ENCODE measurements at regions not wholly inside any gene's neighbourhood (a gene's known extent, or its start where the extent isn't known, plus 50 kb on each side); places are given as distances from the start of the nearest gene placed in this dataset.
"Not testable (repeated sequence)": the region's sequence is repeated elsewhere in the genome, so short reads cannot be mapped to it uniquely, and the experiment has no call there.

DNA sequence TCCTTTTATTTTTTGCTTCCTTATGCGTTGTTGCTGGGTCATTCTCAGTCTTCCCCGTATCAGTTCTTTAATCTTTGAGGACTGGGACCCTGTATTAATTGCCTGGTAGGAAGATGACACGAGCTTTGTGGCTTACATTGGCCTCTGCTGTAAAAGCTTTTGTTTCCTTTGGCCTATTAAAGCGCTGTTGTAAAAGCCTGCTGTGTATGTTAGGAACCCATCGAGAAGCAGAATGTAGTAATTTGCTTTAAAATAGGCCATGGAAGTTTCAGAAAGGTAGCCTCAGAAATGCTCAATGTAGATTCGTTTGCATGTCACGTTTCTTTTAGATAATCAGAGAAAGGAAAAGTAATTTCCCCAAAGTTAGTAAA is 257.5 kb upstream of the STARD13 start:
- DNase-seq (ENCODE audit: insufficient read length, low spot score) = no peak
- no peak for FAIRE-seq

DNA sequence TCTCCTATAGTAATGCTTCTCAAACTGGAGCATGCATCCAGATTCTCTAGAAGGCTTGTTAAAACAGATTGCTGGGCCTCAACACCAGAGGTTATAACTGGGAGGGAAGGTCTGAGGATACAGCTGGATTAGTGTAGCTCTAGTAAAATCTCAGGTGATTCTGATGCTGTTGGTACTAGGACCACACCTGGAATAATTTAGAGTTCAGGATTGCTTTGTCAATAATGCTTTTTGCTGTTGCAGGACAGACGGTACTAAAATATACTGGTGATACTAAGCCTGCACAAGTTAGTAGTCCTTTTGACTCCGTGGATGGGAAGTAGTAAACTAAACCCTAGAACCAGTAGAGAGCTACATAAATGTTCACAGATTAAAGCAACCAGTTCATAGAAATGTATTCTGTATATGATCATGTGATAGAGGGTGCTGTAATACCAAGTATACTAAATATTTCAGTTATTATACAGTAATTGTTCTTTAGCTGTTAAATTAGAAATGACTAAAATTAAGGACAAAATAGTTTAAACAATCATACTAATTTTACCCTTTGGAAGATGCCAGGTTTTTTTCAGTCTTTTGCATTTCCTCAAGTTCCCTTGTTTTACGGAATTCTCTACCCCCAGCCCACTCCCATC is 258.2 kb upstream of the STARD13 start:
- no peak for DNase-seq (ENCODE audit: insufficient read length, low spot score)
- peak; percentile 91 for FAIRE-seq

GRCh38 chr13:33544308-33544707 is 258.8 kb upstream of the STARD13 start:
- FAIRE-seq = no peak

GRCh38 chr13:33545492-33545891 is 259.9 kb upstream of the STARD13 start:
- FAIRE-seq (peak; percentile 76), DNase-seq (ENCODE audit: insufficient read length, low spot score) (no peak)

More at GRCh38 chr13:33544308-33544707, 258.8 kb upstream of the STARD13 start:
- no peak for DNase-seq (ENCODE audit: insufficient read length, low spot score)

GRCh38 chr13:33547035-33547434 is 261.5 kb upstream of the STARD13 start:
- DNase-seq (ENCODE audit: insufficient read length, low spot score) = no peak
- no peak for FAIRE-seq

GRCh38 chr13:33548069-33548468 is 262.5 kb upstream of the STARD13 start:
- DNase-seq (ENCODE audit: insufficient read length, low spot score) (no peak), FAIRE-seq (peak; percentile 75)

DNA sequence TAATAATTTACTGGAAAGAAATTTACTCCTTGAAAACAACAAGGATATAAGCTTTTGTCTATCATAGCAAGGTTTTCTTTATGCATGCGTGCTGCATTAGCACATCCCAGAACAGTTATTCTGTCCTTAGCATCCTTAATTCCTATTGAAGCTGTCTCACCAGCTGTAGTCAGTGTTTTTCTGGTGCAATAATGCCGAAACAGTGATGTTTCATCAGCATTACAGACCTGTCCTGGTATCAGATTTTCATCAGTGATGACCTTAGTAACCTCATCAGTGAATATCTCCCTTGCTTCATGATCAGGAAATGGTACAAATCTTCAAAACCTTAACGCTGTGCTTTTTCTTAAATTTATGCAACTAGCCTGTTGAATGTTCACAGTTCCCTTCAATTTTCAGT is 264.7 kb upstream of the STARD13 start:
- no peak for FAIRE-seq
- DNase-seq (ENCODE audit: insufficient read length, low spot score) = no peak

GRCh38 chr13:33550885-33551284 is 265.3 kb upstream of the STARD13 start:
- DNase-seq (ENCODE audit: insufficient read length, low spot score) (no peak), FAIRE-seq (no peak)

- DNase-seq (ENCODE audit: insufficient read length, low spot score) = no peak
- FAIRE-seq = peak; percentile 88
Measured at GRCh38 chr13:33554919-33555791, 262.8 kb upstream of the RFC3 start.

DNA sequence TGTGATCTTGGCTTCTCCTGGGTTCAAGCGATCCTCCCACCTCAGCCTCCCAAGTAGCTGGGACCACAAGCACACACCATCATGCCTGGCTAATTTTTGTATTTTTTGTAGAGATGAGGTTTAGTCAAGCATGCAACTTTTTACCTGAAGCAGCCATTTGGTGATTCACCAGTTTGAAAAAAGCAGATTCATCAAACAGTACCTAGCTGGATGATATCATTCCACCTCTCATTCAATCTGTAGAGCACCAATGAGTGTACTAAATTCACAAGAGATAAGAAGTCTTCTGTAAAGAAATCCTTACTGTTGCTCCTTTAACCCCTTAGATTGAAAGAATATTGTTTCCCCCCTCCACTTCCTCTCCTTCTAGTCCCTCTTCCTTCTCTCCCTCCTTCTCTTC is 261.1 kb upstream of the RFC3 start:
- DNase-seq (ENCODE audit: insufficient read length, low spot score) = no peak
- FAIRE-seq = peak; percentile 18

DNA sequence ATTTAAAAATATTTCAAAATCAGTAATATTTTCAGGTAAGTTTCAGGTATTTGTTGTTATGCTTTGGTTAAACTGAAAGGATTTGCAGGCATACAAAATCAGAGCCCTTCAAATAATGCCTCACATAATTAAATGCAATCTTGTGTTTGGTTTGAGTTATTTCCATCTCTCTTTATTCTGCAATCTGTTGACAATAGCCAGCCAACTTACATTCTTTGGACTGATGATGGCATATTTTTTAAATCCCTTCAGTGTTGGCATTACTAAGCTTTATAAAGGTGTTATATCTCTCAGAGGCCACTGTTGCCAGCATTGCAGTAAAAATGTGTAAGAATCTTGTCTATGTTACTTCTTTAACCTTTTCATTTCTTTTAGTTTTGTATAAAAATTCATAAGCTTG is 257.2 kb upstream of the RFC3 start:
- no peak for FAIRE-seq

GRCh38 chr13:33561627-33562026 is 256.3 kb upstream of the RFC3 start:
- no peak for DNase-seq (ENCODE audit: insufficient read length, low spot score)
- no peak for FAIRE-seq

More for the DNA sequence above, 257.2 kb upstream of the RFC3 start:
- DNase-seq (ENCODE audit: insufficient read length, low spot score) = no peak

GRCh38 chr13:33571618-33572017 is 246.3 kb upstream of the RFC3 start:
- DNase-seq (ENCODE audit: insufficient read length, low spot score) = no peak
- FAIRE-seq = peak; percentile 45

DNA sequence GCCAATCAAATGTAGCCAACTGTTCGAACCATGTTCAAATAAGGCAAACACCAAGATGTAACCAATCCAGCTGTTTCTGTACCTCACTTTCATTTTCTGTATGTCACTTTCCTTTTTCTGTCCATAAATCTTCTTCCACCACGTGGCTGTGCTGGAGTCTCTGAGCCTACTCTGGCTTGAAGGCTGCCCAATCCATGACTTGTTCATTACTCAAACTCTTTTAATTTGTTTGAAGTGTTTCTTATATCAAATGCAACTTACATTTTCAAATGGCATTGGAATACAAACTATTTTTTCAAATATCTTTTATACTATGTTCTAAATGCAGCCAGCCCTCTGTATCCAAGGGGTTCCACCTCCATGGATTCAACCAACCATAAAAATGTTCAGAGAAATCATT is 245.6 kb upstream of the RFC3 start:
- FAIRE-seq = peak; percentile 14
- not testable (repeated sequence) for DNase-seq (ENCODE audit: insufficient read length, low spot score)

DNA sequence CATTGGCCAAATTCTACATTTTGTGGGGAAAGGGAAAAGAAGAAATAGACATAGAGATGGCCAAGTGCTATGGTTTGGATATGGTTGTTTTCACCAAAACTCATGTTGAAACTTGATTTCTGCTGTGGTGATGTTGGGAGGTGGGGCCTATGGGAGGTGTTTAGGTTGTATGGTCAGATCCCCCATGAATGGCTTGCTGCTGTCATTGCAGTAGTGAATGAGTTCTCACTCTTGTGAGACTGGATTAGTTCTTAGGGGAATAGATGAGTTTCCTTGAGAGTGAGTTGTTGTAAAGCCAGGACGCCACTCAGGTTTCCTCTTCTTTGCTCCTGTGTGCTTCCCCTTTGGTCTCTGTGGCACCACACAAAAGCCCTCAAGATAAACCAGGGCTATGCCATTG is 242.6 kb upstream of the RFC3 start:
- FAIRE-seq (no peak), DNase-seq (ENCODE audit: insufficient read length, low spot score) (no peak)

DNA sequence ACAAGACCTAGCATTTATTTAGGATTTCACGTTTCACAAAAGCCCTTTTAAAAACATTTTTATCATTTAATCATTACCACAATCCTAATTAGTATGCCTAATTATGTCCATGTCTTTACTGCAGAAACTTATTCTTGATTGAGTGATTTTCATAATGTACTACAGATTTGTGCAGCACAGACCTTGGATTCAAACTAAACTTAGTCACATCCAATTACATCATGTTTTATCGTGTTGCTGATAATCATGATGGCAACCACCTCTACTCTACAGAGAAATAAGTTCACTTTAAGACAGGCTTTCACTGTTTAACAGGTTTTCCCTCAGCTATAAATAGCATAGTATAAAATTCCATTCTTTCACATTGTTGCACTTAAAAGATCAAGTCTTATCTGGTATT is 240.9 kb upstream of the RFC3 start:
- DNase-seq (ENCODE audit: insufficient read length, low spot score) = no peak
- no peak for FAIRE-seq

GRCh38 chr13:33578786-33579185 is 239.2 kb upstream of the RFC3 start:
- FAIRE-seq (no peak), DNase-seq (ENCODE audit: insufficient read length, low spot score) (no peak)

GRCh38 chr13:33582121-33582520 is 235.8 kb upstream of the RFC3 start:
- FAIRE-seq = no peak

DNA sequence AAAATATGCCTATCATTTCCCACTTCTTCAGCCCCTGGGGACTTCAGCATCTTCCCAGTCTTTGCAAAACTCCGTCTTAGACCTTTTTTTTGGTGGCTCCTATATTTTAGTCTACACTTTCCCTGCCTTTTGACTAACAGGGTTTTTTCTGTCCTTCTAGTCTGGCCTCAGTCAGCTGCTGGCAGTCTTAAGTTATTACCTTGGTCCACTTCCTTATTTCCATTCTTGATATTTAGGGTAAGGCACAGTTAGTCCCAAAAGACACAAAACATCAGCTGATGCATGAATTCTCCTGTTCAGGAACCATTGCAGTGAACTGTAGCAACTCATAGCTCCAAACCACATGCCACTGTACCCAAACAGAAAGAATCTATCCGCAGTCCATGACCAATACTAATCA is 234.6 kb upstream of the RFC3 start:
- DNase-seq (ENCODE audit: insufficient read length, low spot score) (no peak), FAIRE-seq (no peak)

More at GRCh38 chr13:33582121-33582520, 235.8 kb upstream of the RFC3 start:
- DNase-seq (ENCODE audit: insufficient read length, low spot score) = no peak

- FAIRE-seq (no peak), DNase-seq (ENCODE audit: insufficient read length, low spot score) (no peak)
Measured at GRCh38 chr13:33590936-33591335, 227.0 kb upstream of the RFC3 start.

DNA sequence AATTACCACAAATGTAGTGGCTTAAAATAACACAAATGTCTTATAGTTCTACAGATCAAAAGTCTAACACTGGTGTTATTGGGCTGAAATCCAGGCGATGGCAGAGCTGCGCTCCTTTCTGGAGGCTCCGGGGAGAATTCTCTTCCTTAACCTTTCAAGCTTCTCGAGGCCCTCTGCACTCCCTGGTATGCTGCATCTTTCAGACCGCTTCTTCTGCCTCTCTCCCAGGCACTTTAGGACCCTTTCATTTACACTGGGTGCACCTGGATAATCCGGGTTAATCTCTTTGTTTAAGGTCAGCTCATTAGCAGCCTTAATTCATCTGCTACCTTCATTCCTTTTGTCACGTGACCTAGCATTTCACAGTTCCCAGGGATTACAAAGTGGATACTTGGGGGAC is 211.3 kb upstream of the RFC3 start:
- DNase-seq (ENCODE audit: insufficient read length, low spot score) (no peak), FAIRE-seq (no peak)

DNA sequence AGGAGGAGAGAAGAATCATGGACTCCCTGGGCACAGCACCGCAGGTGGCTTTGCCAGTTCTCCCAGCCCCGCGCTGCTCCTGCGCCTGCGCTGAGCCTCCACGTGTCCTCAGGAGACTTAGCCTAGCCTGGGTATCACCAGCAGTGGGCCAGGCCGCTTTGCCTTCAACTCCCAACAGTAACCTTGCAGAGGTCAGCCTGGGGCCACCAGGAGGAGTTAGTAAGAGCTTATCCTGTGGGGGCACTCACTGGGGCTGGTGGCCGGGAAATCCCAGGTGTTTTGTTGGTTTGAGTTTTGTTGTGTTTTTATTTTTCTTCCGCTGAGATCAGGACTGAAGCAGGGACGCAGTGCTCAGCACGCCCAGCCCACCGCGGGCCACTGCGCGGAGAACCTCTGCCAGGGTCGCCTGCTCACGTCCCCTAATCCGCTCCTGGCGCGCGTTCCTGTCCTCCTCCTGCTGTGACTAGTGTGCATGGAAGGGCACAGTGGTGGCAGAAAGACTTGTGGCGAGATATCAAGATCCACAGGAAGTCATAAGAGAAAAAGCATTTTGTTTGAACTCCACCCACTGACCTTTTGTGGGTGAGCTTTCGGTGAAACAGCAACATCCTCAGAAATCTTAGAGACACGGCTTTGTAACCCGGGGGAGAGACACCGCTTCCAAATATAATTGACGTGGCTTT is 207.4 kb upstream of the RFC3 start:
- FAIRE-seq = no peak
- DNase-seq (ENCODE audit: insufficient read length, low spot score) = no peak
